HFF-Myc (cell line): ENCODE measurements at regions not wholly inside any gene's neighbourhood (a gene's known extent, or its start where the extent isn't known, plus 50 kb on each side); places are given as distances from the start of the nearest gene placed in this dataset.

ENCODE experiments used
- DNase-seq: peaks from one replicate; pipeline ENCODE4 v3.0.0-alpha.2; 2011; ENCODE audit warnings: low read depth; ENCODE audit errors: extremely low read depth
- H3K4me3 ChIP-seq: replicated peaks from 2 replicates; pipeline ENCODE4 v1.5.1; 2011; ENCODE audit warnings: low read depth, mild to moderate bottlenecking, control low read depth, low read length
- TF ChIP-seq, protein P1 (sequence below): IDR thresholded peaks from 2 replicates; pipeline ENCODE4 v1.5.1; 2012; ENCODE audit warnings: mild to moderate bottlenecking, low read depth, low read length, control low read depth; ENCODE audit errors: missing control alignments

DNA sequence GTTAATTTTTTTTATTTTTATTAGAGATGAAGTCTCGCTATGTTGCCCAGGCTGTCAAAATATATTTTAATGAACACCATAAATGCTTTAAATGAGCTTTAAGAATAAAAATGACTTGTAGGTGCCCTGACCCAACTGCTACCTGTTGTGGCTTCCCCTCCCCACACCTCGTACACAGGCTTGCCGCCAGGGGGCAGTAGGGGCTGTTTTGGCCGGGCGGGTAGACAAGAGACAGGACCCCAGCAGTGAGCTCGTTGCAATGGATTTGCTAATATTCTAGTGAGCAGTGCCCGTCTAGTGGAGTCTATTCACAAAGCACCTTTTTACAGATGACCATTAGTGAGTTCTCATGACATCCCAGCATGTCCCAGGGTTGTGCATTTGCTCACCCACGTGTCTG lies 418.1 kb downstream of the OCA2 start:
- H3K4me3 ChIP-seq, result no peak overlapping the region
- TF ChIP-seq, protein P1, sequence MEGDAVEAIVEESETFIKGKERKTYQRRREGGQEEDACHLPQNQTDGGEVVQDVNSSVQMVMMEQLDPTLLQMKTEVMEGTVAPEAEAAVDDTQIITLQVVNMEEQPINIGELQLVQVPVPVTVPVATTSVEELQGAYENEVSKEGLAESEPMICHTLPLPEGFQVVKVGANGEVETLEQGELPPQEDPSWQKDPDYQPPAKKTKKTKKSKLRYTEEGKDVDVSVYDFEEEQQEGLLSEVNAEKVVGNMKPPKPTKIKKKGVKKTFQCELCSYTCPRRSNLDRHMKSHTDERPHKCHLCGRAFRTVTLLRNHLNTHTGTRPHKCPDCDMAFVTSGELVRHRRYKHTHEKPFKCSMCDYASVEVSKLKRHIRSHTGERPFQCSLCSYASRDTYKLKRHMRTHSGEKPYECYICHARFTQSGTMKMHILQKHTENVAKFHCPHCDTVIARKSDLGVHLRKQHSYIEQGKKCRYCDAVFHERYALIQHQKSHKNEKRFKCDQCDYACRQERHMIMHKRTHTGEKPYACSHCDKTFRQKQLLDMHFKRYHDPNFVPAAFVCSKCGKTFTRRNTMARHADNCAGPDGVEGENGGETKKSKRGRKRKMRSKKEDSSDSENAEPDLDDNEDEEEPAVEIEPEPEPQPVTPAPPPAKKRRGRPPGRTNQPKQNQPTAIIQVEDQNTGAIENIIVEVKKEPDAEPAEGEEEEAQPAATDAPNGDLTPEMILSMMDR, result peak; percentile 34
- DNase-seq, result no peak

DNA sequence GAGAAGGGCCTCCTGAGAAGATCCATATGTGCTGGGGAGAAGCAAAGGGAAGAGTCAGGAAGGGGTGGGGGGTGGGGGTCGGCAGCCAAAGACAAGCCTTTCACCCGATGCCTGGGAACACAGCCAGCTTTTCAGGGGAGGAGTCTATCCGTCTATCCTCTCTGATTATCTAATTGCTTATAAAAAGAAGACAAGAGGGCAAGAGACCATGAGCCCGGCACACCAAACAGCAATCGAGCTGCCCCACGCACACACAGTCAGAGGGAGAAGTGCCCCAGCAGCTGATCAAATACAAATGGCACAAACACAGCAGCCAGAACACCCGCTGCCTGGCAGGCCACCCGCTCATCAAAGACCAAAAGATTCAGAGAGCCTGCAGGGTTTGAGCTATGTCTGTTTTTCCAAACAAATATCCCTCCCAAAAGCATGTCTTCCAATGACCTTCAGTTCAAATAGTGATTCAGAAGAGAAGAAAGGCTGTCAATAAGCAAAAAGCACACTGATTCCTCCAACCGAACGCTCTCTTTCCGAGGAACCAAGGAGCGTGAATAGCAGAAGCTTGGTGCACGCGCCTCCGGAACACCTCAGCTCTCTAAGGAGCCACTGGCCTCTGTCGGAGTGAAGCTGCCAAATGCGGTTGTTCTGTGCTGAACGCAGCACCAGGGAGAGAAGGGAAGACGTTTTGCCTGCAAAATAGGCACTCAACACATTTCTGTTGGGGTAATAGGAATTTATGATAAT lies 419.2 kb downstream of the OCA2 start:
- no peak overlapping the region for H3K4me3 ChIP-seq
- DNase-seq, result no peak
- TF ChIP-seq, protein P1, result no peak

DNA sequence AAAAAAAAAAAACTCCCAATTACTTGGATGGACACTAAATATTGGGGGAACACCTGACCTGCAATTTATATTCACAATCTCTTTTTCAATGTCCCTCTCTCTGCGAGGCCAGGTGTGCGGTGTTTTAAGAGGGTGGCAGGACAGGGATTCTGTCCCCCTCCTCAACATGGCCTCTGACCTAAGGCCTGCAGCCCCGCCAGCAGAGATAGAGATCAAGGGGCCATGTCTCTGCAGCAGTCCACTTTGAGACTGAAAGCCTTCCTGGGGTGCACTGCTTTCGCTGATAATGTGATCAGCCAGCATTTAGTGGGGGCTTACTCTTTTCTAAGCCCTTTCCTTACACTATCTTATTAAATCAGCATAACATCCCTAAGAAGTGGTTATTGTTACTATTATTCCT lies 419.9 kb downstream of the OCA2 start:
- no peak for DNase-seq
- TF ChIP-seq, protein P1, result no peak
- H3K4me3 ChIP-seq, result no peak overlapping the region

DNA sequence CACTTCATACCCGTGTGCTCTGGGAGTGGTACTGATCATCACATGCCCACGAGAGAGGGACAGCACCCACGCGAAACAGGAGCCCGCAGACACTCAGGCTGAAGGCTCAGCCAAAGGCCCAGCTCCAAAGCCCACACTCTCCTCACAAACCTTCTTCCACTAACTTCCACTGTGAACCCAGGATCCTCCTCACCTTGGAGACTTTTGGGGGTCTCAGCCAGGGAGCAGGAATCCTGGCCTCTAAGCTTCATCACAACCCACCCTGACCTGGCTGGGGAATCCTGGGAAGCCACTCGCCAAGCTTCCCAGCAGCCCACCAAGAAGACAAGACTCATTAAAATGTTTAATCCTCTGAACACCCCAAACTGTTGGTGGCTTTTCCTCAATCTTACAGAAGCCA lies 421.2 kb downstream of the OCA2 start:
- TF ChIP-seq, protein P1, result no peak
- DNase-seq, result no peak
- no peak overlapping the region for H3K4me3 ChIP-seq

DNA sequence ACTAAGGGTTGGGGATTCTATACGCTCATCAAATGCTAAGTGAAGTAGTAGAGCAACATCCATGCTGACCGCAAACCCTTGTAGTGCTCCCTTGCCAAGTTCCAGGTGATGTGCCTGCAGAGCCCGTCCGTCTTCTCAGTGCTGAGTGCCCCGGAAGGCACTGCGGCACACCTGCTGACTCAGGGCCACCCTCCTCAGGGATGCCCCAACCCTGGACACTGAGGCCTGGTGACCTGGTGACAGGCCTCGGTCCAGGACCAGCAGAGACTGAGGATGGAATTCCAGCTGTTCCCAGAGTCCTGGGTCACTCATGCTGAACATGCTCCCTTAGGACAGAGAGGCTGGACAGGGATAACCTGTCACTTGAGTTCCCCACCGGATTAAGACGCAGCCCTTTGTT lies 422.5 kb downstream of the OCA2 start:
- TF ChIP-seq, protein P1, result no peak
- no peak overlapping the region for H3K4me3 ChIP-seq
- DNase-seq, result no peak

DNA sequence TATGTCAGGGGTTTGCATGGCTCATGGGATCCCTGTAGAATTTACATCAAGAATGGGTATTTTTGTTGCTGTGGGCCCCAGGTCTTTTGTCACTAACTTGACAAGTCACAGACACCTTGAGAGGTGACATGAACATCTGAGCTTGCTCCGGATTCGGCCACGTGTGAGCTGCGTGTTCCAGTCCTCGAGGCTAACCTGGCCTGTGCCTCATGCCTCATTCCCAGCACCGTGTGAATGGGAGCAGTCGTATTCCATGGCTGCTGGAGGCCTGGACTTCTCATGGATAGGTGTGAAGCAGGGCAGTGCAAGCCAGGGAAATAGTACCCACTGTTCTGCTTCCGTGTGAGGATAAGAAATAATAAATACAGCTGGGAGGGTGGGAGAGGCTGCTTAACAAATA lies 423.5 kb downstream of the OCA2 start:
- no peak overlapping the region for H3K4me3 ChIP-seq
- TF ChIP-seq, protein P1, result no peak
- no peak for DNase-seq

DNA sequence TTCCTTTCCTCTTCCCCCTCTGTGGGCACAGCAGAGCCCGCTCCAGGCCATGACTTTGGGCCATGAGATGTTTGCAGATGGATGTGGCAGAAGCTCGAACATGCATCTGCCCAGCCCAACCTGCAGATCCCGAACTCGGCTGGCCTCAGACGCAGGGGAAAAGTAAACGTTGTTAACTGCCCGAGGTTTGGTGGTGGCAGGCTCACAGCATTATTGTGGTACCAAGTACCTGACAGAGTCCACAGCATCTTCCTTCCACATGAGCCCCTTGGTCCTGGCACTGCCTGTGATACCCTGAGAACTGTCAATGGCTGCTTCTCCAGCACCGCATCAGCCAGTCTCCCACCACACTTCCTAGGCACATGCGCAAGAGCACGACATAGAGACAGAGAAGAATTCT lies 424.3 kb downstream of the OCA2 start:
- TF ChIP-seq, protein P1, result no peak
- no peak overlapping the region for H3K4me3 ChIP-seq
- DNase-seq, result no peak
